Thyroid gland (tissue), 4 donors: ENCODE measurements at regions not wholly inside any gene's neighbourhood (a gene's known extent, or its start where the extent isn't known, plus 50 kb on each side); places are given as distances from the start of the nearest gene placed in this dataset.

Experiments
- DNase-seq, 2 donors: peaks; one replicate each; pipeline ENCODE4 v3.0.0-alpha.2; 2019
- H3K27ac ChIP-seq, 3 donors: fragments of 200-600 bp; sonication (generic); 1 replicate in 2 of 3; 2 replicates in 1 of 3; pipeline ENCODE4 v1.5.1; 2016 to 2019; ENCODE audit warnings: mild to moderate bottlenecking in 1 of 3, moderate library complexity in 1 of 3
- H3K27me3 ChIP-seq: fragments of 200-600 bp; sonication (generic); one replicate; pipeline ENCODE4 v1.5.1; 2019
- H3K36me3 ChIP-seq, 2 donors: fragments of 200-600 bp; sonication (generic); one replicate each; pipeline ENCODE4 v1.5.1; 2016 to 2019
- H3K4me1 ChIP-seq, 2 donors: fragments of 200-600 bp; sonication (generic); one replicate each; pipeline ENCODE4 v1.5.1; 2017 to 2019
- H3K4me3 ChIP-seq, 3 donors: fragments of 200-600 bp; sonication (generic); replicated peaks in 1 of 3; 1 replicate in 2 of 3; 2 replicates in 1 of 3; pipeline ENCODE4 v1.5.1; 2016; ENCODE audit warnings: mild to moderate bottlenecking in 1 of 3
- H3K9me3 ChIP-seq: fragments of 200-600 bp; sonication (generic); one replicate; pipeline ENCODE4 v1.5.1; 2017
- POLR2A ChIP-seq, 2 donors: fragments of 450-650 bp; IDR thresholded peaks; one replicate each; pipeline ENCODE4 v1.6.1; 2017; ENCODE audit warnings: antibody characterized with exemption in 2 of 2, mild to moderate bottlenecking in 2 of 2, moderate library complexity in 1 of 2
- WGBS, 2 donors: methylation state at CpG; one replicate each; pipeline ENCODE4 v1.1.5; 2017; 5-methylcytosine and 5-hydroxymethylcytosine counted together
- intact Hi-C: fragments of 100-400 bp; cut with DNase I; formaldehyde crosslinking; loops from one replicate; pipeline ENCODE4 v1.15.1; 2023
- TF ChIP-seq, protein P1 (sequence below), 6 experiments: fragments of 200-600 bp in 3 of 6; fragments of 450-650 bp in 3 of 6; sonication (generic) in 3 of 6; IDR thresholded peaks; one replicate each; pipeline ENCODE4 v1.5.1; 2016 to 2019; ENCODE audit warnings: antibody characterized with exemption in 6 of 6, mild to moderate bottlenecking in 2 of 6, inconsistent platforms in 1 of 6, moderate library complexity in 1 of 6

DNA sequence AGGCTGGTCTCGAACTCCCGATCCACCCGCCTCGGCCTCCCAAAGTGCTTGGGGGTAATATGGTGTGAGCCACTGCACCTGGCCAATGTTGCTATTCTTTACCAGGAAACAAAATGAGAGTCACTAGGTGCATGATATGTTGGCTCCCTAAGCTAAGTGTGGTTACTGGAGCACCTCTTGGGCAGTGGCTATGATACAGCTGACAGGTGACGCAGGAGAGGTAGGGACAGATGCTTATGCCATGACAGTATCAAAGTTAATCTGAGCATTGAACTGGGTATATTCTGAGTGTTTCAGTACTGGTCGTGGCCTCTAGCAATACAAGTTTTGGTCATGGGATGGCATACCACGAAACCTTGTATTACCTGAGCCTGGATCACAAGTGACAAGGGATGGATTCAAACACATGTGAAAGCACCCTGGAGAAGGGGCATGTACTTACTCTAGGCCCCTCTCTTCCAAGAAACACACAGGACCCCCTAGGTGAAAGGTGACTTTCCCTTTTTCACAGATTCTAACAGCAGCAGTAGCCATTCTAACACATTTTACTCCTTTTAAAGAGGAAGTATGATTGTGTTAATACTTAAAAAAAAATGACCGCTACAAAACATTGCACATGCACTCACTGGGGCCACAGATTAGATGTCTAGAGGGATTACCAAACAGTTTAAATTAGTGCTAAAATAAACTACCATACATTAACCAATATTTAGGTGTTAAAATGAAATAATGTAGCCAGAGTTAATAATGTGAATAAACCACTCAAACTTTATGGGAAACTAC is 467.3 kb downstream of the SHQ1 start:
- no peak for TF ChIP-seq POLR2A (IDR thresholded peaks at IDR 0.05)
- TF ChIP-seq, protein P1, sequence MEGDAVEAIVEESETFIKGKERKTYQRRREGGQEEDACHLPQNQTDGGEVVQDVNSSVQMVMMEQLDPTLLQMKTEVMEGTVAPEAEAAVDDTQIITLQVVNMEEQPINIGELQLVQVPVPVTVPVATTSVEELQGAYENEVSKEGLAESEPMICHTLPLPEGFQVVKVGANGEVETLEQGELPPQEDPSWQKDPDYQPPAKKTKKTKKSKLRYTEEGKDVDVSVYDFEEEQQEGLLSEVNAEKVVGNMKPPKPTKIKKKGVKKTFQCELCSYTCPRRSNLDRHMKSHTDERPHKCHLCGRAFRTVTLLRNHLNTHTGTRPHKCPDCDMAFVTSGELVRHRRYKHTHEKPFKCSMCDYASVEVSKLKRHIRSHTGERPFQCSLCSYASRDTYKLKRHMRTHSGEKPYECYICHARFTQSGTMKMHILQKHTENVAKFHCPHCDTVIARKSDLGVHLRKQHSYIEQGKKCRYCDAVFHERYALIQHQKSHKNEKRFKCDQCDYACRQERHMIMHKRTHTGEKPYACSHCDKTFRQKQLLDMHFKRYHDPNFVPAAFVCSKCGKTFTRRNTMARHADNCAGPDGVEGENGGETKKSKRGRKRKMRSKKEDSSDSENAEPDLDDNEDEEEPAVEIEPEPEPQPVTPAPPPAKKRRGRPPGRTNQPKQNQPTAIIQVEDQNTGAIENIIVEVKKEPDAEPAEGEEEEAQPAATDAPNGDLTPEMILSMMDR (IDR thresholded peaks at IDR 0.05): no peak
- Histone ChIP-seq H3K4me3 (no peak overlapping the region), H3K4me1 (peaks cover 0 to 6% of the 10 kb centered on the region in 2 donors), H3K9me3 (no peaks in the 10 kb centered on the region), H3K36me3 (peaks cover 0 to 7% of the 10 kb centered on the region in 2 donors), H3K27ac (no peak overlapping the region), H3K27me3 (no peaks in the 10 kb centered on the region)
- WGBS, 2 donors: 96 to 98% methylated on average over 8 of the region's 8 CpGs
- DNase-seq: no peak
- intact Hi-C loops: no loop called here

DNA sequence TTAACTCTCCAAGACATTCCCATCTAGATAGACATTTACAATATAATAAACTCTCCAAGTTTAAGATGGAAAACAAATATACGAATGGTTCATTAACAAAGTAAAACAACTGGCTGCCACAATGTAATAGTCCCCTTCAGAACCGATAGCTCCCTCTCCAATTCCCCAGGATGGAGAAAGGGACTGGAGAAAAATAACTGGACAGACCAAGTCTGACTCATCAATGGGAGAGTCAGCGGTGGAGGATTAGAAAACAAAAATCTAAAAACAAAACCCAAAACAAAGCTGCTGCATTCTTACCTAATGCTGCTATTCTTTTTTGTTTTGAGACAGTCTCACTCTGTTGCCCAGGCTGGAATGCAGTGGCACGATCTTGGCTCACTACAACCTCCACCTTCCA is 468.1 kb downstream of the SHQ1 start:
- no peak for TF ChIP-seq POLR2A (IDR thresholded peaks at IDR 0.05)
- 81 to 84% methylated on average over 4 of the region's 4 CpGs for WGBS, 2 donors
- Histone ChIP-seq H3K4me3 (no peak overlapping the region), H3K9me3 (no peaks in the 10 kb centered on the region), H3K27me3 (no peaks in the 10 kb centered on the region), H3K36me3 (peaks cover 0 to 7% of the 10 kb centered on the region in 2 donors), H3K27ac (no peak overlapping the region), H3K4me1 (peaks cover 0 to 6% of the 10 kb centered on the region in 2 donors)
- DNase-seq: no peak
- intact Hi-C loops: no loop called here

DNA sequence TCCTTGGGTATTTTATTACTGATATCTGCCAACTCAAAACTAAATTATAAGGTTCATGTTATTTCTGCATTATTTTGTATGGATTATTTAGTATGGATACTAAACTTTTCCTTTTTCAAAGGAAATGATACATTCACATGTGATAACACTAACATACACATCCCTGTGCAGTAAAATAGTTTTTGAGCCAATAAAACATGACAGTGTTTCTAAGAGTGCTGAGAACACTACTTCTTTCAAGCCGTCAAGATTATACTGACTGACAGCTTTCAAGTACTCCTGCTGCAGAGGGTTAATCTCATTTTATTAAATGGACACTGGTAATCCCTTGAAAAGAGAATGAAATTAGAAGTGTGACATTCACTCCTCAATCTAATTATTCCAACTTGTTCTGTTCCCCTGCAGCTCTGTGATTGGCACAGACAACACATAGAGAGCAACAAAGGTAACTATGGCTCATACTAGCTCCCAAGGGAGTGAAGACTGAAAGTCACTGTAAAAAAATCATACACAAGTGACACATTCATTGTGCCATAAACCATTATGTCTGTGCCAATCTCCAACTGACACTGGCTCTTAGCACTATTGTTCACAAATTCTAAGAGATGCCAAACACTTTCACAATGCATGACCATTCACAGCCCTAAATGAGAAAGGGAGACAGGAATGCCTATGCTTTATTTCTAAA is 468.6 kb downstream of the SHQ1 start:
- Histone ChIP-seq H3K4me3 (no peak overlapping the region), H3K27me3 (no peaks in the 10 kb centered on the region), H3K4me1 (peaks cover 0 to 3% of the 10 kb centered on the region in 2 donors), H3K9me3 (no peaks in the 10 kb centered on the region), H3K36me3 (peaks cover 0 to 7% of the 10 kb centered on the region in 2 donors), H3K27ac (no peak overlapping the region)
- intact Hi-C loops: no loop called here
- DNase-seq: no peak
- TF ChIP-seq, protein P1 (IDR thresholded peaks at IDR 0.05): no peak
- TF ChIP-seq POLR2A (IDR thresholded peaks at IDR 0.05): no peak
- 79 to 94% methylated on average over 1 of the region's 1 CpG for WGBS, 2 donors

DNA sequence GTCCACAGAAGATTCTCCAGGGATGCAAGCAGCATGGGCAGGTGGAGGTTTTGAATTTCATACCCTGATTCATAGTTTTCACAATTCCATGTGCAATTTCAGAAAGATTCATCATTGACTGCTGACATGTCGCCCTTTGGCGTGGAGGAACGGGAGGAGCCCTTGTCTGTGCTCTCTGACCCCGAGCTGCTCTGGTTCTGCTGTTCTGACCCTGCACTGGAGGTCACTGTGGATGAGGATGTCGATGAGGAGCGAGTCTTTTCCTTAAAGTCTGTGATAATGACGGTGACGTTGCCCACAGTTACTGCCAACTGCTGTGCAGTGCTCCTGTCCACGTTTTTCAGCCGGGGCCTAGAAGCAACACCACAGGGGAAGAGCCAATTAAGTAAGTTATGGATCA is 470.0 kb downstream of the SHQ1 start:
- Histone ChIP-seq H3K4me3 (no peak overlapping the region), H3K36me3 (peaks cover 0 to 7% of the 10 kb centered on the region in 2 donors), H3K27ac (no peak overlapping the region), H3K4me1 (no peaks in the 10 kb centered on the region), H3K9me3 (no peaks in the 10 kb centered on the region), H3K27me3 (no peaks in the 10 kb centered on the region)
- no peak for DNase-seq
- TF ChIP-seq, protein P1 (IDR thresholded peaks at IDR 0.05): no peak
- TF ChIP-seq POLR2A (IDR thresholded peaks at IDR 0.05): no peak
- intact Hi-C loops: no loop called here
- 87 to 91% methylated on average over 10 of the region's 10 CpGs for WGBS, 2 donors

DNA sequence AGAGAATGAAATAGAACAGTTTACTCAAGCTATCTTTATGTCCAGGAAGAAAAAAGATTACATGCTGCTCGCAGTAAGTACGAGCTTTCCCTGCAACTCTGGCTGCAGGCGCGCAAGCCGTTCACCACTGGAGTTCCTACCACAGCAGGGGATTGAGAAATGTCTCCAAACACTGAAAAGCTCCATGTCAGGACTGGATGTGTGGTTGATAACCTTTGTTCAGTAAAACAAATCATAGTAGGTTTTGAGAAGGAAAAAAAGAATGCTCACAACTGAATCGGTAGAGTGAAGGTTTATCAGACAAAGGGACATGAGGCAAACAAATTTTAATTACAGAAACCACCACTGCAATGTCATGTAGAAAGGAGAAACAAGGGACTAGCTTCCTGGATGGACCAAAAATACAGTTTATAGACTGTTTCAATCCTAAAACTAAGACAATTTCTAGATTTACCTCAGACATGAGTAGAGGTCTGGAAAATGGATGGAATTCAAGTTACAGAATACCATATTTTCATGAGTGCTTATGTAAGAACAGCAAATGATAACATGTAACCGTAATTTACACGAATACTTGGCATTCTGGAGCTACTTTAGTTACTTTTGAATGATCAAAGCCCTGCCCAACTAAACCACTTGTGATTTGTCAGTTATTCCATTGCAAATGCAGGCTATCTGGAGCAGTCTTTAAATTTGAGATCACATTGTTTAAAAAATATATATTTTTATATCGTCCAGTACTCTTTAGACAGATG is 471.1 kb downstream of the SHQ1 start:
- 76 to 79% methylated on average over 9 of the region's 9 CpGs for WGBS, 2 donors
- Histone ChIP-seq H3K36me3 (peaks cover 0 to 7% of the 10 kb centered on the region in 2 donors), H3K4me3 (no peak overlapping the region), H3K9me3 (no peaks in the 10 kb centered on the region), H3K27me3 (no peaks in the 10 kb centered on the region), H3K27ac (no peak overlapping the region), H3K4me1 (no peaks in the 10 kb centered on the region)
- intact Hi-C loops: no loop called here
- no peak for DNase-seq
- no peak for TF ChIP-seq POLR2A (IDR thresholded peaks at IDR 0.05)
- TF ChIP-seq, protein P1 (IDR thresholded peaks at IDR 0.05): no peak
